HL-60 (cell line): ENCODE measurements at regions not wholly inside any gene's neighbourhood (a gene's known extent, or its start where the extent isn't known, plus 50 kb on each side); places are given as distances from the start of the nearest gene placed in this dataset.

Source experiments
- DNase-seq, 2 experiments: peaks; one replicate each; pipeline ENCODE4 v3.0.0-alpha.2; 2010 to 2020; ENCODE audit warnings: low read depth in 1 of 2, low spot score in 1 of 2
- H3K27ac ChIP-seq: fragments of 250-450 bp; sonication (Bioruptor Pico); replicated peaks from 2 replicates; pipeline ENCODE4 v1.5.1; 2020; ENCODE audit warnings: mild to moderate bottlenecking, moderate library complexity
- H3K27me3 ChIP-seq: fragments of 250-450 bp; sonication (Bioruptor Pico); 2 replicates; pipeline ENCODE4 v1.5.1; 2021; ENCODE audit warnings: mild to moderate bottlenecking, moderate library complexity; ENCODE audit not compliant: insufficient read depth, poor library complexity, severe bottlenecking
- H3K4me3 ChIP-seq: replicated peaks from 2 replicates; pipeline ENCODE4 v1.5.1; 2011; ENCODE audit warnings: mild to moderate bottlenecking, control low read depth, low read length; ENCODE audit not compliant: insufficient read depth
- GABPA ChIP-seq: IDR thresholded peaks from 2 replicates; pipeline ENCODE4 v1.6.1; 2012; ENCODE audit warnings: low read depth
- POLR2AphosphoS5 ChIP-seq: IDR thresholded peaks from 2 replicates; pipeline ENCODE4 v1.6.1; 2012; ENCODE audit warnings: low read depth
- SPI1 ChIP-seq: IDR thresholded peaks from 2 replicates; pipeline ENCODE4 v1.6.1; 2012; ENCODE audit warnings: low read depth, mild to moderate bottlenecking, borderline replicate concordance
- TF ChIP-seq, protein P1 (sequence below): IDR thresholded peaks from one replicate; pipeline ENCODE4 v1.5.1; 2011; ENCODE audit warnings: low read length, control low read depth, inconsistent platforms; ENCODE audit not compliant: insufficient read depth
- TF ChIP-seq, protein P2 (sequence below): IDR thresholded peaks from 2 replicates; pipeline ENCODE4 v1.6.1; 2012; ENCODE audit warnings: low read depth; ENCODE audit not compliant: insufficient replicate concordance

GRCh38 chrX:39911278-39911897 lies 186.4 kb downstream of the BCOR start:
- no peak for TF ChIP-seq GABPA
- no peak for TF ChIP-seq POLR2AphosphoS5
- TF ChIP-seq, protein P1, sequence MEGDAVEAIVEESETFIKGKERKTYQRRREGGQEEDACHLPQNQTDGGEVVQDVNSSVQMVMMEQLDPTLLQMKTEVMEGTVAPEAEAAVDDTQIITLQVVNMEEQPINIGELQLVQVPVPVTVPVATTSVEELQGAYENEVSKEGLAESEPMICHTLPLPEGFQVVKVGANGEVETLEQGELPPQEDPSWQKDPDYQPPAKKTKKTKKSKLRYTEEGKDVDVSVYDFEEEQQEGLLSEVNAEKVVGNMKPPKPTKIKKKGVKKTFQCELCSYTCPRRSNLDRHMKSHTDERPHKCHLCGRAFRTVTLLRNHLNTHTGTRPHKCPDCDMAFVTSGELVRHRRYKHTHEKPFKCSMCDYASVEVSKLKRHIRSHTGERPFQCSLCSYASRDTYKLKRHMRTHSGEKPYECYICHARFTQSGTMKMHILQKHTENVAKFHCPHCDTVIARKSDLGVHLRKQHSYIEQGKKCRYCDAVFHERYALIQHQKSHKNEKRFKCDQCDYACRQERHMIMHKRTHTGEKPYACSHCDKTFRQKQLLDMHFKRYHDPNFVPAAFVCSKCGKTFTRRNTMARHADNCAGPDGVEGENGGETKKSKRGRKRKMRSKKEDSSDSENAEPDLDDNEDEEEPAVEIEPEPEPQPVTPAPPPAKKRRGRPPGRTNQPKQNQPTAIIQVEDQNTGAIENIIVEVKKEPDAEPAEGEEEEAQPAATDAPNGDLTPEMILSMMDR = no peak
- TF ChIP-seq, protein P2, sequence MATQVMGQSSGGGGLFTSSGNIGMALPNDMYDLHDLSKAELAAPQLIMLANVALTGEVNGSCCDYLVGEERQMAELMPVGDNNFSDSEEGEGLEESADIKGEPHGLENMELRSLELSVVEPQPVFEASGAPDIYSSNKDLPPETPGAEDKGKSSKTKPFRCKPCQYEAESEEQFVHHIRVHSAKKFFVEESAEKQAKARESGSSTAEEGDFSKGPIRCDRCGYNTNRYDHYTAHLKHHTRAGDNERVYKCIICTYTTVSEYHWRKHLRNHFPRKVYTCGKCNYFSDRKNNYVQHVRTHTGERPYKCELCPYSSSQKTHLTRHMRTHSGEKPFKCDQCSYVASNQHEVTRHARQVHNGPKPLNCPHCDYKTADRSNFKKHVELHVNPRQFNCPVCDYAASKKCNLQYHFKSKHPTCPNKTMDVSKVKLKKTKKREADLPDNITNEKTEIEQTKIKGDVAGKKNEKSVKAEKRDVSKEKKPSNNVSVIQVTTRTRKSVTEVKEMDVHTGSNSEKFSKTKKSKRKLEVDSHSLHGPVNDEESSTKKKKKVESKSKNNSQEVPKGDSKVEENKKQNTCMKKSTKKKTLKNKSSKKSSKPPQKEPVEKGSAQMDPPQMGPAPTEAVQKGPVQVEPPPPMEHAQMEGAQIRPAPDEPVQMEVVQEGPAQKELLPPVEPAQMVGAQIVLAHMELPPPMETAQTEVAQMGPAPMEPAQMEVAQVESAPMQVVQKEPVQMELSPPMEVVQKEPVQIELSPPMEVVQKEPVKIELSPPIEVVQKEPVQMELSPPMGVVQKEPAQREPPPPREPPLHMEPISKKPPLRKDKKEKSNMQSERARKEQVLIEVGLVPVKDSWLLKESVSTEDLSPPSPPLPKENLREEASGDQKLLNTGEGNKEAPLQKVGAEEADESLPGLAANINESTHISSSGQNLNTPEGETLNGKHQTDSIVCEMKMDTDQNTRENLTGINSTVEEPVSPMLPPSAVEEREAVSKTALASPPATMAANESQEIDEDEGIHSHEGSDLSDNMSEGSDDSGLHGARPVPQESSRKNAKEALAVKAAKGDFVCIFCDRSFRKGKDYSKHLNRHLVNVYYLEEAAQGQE = no peak
- no peak for TF ChIP-seq SPI1
- H3K27me3 ChIP-seq = no peaks in the 10 kb centered on the region
- no peak overlapping the region for H3K4me3 ChIP-seq
- DNase-seq = no peak
- H3K27ac ChIP-seq = no peak overlapping the region

- no peak overlapping the region for H3K4me3 ChIP-seq
- H3K27me3 ChIP-seq = no peaks in the 10 kb centered on the region
- no peak overlapping the region for H3K27ac ChIP-seq
- TF ChIP-seq GABPA (no peak), SPI1 (no peak), POLR2AphosphoS5 (no peak)
- TF ChIP-seq, protein P1 = no peak
- TF ChIP-seq, protein P2 = no peak
- no peak for DNase-seq
Measured at GRCh38 chrX:39912126-39912525, 185.6 kb downstream of the BCOR start.

DNA sequence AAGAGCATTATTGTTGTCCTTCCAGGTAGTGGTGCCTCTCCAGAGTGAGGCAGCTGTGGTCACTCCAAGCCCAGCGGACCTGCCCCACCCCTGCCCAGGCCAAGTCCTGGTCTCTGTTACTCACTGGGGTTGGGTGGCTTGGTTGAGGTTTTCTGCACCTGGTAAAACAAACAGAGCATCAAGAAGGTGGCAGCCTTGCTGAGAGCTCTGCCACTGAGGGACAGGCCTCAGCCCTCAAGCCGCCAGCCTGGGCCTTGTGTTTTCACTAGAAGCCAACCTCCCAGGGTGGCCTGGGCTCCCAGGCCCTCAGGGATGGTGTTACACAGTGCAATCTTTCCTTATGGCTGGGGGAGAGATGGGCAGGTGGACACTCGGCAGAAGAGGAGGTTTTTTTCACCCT lies 182.7 kb downstream of the BCOR start:
- Histone ChIP-seq H3K27ac (no peak overlapping the region), H3K27me3 (no peaks in the 10 kb centered on the region), H3K4me3 (no peak overlapping the region)
- DNase-seq = no peak
- TF ChIP-seq, protein P2 = no peak
- TF ChIP-seq, protein P1 = no peak
- TF ChIP-seq GABPA (no peak), SPI1 (no peak), POLR2AphosphoS5 (no peak)
